Stromal cell of bone marrow (primary cell): ENCODE measurements at regions not wholly inside any gene's neighbourhood (a gene's known extent, or its start where the extent isn't known, plus 50 kb on each side); places are given as distances from the start of the nearest gene placed in this dataset.
"Not testable (repeated sequence)": the region's sequence is repeated elsewhere in the genome, so short reads cannot be mapped to it uniquely, and the experiment has no call there.

Experiments
- DNase-seq: peaks from one replicate; pipeline ENCODE4 v3.0.0-alpha.2; 2012; ENCODE audit warnings: low read depth

DNA sequence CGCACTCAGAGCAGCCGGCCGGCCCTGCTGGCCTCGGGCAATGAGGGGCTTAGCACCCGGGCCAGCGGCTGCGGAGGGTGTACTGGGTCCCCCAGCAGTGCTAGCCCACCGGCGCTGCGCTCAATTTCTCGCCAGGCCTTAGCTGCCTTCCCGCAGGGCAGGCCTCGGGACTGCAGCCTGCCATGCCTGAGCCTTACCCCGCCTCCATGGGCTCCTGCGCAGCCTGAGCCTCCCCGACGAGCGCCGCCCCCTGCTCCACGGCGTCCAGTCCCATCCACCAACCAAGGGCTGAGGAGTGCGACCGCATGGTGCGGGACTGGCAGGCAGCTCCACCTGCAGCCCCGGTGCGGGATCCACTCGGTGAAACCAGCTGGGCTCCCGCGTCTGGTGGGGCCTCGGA is 204.4 kb upstream of the AUTS2 start:
- DNase-seq, result not testable (repeated sequence)

DNA sequence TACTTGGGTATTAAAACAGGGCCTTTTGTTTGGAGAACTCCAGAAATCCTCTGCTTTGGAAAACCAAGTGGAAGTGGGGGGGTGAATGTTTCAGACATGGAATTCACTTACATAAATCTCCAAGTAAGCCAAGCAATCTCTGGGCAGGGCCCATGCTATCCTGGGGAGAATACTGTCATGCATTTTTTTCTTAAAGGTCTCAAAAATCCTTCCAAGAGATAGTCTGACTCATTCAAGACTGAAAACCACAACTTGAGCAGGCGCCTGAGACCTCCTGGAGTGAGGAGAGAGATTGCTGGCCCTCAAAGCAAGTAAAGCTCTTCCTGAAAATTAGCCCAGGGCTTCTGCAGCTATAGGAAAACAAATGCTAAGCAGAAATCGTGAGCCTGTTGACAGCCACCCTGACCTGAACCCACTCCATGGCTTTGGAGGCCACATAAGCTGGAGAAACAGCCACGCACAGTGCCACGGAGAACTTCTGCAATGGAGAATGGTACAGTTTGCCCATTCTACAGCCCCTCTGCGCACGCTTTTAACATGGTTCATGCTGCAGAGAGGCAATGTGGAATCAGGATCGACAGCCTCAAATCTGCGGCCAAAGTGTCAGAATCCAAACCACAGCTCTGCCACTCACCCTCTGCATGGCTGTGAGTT is 203.1 kb upstream of the AUTS2 start:
- DNase-seq, result peak; percentile 94

DNA sequence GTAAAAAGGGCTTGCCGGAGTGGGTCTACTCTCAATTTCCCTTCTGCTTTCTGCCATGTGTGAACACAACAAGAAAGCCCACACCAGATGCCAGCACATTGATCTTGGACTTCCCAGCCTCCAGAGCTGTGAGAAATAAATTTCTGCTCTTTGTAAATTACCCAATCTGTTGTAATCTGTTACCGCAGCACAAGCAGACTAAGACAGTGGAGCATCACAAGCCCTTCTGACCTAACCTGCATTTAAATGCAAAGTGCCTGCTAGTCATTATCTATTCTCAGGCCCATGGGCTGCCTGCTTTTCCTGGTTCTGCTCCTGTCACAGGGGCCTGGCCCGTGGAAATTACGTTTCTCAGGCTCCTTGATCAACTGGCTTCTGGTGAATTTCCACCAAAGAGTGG is 199.3 kb upstream of the AUTS2 start:
- DNase-seq, result no peak

DNA sequence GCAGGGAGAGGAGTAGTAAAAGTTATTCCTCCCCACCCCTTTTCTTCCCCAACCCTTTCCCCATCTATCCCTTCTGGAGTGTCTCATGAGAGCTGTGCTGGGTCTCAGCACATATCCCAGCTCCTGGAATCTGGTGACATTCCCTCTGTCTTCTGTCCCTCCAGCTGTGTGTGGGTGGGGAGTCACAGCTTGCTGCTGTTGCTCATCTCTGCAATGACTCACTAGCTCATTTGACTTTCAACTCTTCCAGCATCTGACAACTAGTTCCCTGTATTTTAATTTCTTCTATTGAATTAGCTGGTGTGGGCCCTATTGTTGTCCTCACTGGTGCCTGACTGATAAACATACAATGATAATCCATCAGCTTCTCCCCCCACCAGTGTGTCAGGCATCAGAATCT is 198.9 kb upstream of the AUTS2 start:
- DNase-seq, result peak; percentile 50

DNA sequence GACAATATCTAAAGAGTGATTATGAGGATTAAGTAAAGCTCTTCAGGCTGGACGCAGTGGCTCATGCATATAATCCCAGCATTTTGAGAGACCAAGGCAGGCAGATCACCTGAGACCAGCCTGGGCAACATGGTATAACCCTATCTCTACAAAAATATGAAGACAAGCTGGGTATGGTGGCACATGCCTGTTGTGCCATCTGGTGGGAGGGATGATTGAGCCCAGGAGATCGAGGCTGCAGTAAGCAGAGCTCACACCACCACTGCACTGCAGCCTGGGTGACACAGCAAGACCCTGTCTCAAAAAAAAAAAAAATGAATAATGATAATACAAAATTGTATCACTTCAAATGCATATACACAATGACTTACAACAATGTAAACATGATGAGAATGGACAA is 195.6 kb upstream of the AUTS2 start:
- DNase-seq, result no peak

DNA sequence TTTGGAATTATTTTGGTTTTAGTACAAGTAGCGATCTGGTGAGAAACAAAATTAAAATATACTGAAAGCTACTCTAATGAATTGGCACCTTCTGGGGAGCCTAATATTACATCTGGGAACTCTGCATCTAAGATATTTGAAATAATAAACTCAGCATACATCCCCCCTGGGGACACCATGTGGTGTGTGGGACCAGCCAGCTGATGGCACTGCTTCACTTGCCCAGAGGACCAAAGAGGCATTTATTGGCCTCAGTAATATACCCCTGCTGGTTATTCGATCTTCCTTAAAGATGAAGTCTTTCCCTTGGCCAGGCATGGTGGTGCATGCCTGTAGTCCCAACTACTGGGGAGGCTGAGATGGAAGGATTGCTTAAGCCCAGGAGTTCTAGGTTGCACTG is 195.1 kb upstream of the AUTS2 start:
- DNase-seq, result no peak

DNA sequence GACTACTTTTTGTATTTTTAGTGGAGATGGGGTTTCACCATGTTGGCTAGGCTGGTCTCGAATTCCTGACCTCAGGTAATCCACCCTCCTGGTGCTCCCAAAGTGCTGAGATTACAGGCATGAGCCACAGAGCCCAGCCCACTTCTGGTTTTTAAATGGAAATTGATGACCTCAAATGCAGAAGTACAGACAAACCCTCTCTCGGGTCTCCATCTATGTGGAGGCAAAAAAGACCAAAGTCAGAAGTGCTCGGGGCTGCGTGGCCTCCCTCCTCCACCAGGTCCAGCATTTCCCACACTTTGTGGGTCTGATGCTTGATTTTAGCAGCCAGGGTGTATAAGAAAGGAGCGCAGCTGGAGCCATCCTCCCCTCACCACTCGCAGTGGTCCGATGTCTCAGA is 187.3 kb upstream of the AUTS2 start:
- no peak for DNase-seq

DNA sequence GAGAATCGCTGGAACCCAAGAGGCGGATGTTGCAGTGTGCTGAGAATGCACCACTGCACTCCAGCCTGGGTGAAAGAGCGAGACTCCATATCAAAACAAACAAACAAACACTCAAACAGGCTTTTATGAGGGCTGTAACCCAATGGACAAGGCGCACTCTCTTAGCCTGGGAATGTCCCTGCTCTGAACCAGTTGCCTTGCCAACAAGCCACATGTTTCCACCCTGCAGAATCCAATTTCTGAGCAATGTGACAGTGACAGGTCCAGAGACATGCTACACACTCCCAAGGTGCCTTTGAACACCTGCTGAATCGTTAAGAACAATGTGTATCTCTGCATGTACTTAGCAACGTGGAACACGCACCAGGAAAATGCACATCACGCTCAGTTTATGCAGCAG is 186.8 kb upstream of the AUTS2 start:
- DNase-seq, result no peak

DNA sequence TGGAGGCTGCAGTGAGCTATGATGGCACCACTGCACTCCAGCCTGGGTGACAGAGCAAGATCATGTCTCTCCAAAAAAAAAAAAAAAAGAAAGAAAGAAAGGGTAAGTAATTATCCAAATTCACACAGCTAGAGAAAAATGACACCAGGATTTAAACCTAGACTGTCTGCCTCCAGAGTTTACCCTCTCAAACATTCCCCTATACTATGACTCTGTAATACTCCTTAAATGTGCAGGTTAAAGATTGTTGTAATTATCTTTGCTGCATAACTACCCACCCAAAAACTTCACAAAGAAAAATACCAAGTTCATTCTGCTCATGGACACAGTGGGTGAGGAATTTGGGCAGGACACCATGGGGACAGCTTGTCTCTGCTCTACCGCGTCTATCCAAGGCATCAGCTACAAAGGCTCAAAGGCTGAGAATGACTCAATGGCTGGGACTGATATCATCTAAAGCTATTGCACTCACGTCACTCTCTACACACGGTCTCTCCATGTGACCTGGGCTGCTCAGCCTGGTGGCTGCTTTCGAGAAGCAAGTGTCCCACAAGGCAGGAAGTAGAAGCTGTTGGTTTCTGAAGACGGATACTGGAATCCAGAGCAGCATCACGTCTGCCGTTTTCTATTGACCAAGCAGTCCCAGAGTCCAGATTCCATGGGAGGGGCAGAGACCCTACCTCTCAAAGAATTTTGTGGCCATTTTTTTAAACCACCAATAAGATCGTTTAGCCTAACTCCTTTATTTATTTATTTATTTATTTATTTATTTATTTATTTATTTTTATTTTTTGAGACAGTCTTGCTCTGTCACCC is 185.7 kb upstream of the AUTS2 start:
- peak; percentile 63 for DNase-seq

DNA sequence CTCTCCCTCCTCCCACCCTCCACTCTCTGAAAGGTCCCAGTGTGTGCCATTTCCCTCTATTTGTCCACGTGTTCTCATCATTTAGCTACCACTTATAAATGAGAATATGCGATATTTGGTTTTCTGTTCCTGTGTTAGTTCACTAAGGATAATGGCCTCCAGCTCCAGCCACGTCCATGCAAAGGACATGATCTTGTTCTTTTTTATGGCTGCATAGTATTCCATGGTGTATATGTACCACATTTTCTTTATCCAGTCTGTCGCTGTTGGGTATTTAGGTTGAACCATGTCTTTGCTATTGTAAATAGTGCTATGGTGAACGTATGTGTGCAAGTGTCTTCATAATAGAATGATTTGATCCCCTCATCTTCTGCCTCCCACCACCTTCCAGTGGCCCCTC is 183.7 kb upstream of the AUTS2 start:
- no peak for DNase-seq

DNA sequence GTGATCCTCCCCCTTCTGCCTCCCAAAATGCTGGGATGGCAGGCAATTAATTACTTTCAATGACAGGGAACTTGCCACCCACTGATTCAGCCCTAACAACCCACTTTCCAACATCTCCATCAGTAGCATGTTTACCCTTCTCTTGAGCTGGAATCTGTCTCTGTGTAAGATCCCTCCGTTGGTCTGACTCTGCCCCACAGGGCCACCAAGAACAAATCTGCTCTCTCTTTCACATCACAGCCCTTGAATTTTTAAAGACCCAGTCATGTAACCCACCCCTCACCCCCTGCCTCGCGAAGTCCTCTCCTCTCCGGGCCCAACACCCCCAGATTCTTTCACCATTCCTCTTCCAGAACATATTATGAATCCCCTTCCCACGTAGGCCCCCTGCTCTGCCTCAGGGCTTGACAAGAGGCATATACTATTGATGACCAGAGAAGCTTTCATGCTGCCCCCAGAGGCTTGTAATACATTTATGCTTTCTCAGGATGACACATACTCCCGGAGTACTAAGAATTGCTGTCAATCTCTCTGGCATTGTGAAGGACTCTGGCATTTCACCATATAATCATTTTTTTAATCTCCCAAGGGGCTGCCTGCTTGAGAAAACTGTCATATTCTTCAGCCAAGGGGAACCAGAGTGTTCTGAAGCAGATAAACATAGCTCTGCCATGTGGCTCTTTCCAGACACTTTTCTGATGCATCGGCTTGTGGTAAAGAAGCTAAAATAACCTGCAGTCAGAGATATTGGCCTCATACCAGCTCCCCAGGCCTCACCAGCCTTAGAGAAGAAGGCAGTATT is 179.2 kb upstream of the AUTS2 start:
- peak; percentile 33 for DNase-seq

DNA sequence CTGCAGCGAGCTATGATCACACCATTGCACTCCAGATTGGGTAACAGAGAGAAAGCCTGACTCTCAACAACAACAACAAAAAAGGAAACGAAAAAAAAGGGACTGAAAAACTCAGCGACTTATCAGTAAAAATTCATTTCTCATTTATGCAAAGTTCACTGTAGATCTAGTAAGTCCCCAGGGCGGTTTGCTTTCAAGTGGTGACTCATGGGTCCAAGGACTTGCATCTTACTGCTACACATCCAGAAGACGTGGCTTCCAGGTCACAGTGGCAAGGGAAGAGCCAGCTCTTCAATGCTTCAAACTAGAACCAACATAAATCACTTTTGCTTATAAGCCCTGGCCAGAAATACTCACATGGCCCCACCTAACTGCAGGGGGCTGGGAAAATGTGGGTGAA is 178.3 kb upstream of the AUTS2 start:
- no peak for DNase-seq

DNA sequence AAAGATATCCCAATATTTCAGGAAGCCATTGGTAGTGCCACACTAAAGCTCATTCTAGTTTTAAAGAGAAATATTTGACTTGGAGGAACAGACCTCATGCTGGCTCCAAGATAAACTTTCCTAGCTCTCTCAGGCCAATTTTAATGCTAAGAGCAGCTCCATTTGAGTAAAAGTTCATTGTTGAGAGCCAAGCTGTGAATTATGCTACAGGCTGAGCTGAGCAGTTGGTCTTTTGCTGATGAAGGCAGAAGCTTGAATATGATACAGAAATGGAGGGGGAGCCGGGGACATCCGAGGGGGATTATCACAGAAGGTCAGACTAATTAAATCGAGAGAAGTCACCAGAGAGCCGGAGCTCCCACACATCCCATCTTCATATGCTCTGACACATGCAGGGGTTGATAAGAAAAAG is 175.7 kb upstream of the AUTS2 start:
- DNase-seq, result no peak

DNA sequence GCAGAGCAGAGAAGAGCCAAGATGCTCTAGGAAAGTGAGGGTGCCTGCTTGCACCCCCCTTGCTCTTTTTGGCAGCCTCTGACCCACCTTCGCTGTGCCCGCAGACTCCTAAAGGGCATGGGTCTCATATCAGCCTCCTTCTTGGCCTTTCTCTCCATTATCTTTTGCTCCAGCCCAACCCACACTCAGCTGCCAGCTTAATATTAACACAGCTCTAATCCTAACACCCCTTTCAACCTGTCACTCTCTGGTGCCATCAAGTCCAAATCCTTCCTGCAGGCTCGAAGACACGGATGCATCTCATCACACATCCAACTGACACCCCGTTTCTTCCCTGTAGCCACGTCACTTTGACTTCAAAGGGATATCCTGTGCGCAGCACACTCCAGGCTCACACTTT is 171.6 kb upstream of the AUTS2 start:
- no peak for DNase-seq

DNA sequence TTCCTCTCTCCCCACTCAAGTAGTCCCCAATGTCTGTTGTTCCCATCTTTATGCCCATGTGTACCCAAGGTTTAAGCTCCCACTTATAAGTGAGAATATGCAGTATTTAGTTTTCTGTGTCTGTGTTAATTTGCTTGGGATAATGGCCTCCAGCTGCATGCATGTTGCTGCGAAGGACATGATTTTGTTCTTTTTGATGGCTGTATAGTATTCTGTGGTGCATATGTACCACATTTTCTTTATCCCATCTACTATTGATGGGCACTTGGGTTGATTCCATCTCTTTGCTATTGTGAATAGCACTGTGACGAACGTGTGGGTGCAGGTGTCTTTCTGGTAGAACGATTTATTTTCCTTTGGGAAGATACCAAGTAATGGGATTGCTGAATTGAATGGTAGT is 170.2 kb upstream of the AUTS2 start:
- no peak for DNase-seq

DNA sequence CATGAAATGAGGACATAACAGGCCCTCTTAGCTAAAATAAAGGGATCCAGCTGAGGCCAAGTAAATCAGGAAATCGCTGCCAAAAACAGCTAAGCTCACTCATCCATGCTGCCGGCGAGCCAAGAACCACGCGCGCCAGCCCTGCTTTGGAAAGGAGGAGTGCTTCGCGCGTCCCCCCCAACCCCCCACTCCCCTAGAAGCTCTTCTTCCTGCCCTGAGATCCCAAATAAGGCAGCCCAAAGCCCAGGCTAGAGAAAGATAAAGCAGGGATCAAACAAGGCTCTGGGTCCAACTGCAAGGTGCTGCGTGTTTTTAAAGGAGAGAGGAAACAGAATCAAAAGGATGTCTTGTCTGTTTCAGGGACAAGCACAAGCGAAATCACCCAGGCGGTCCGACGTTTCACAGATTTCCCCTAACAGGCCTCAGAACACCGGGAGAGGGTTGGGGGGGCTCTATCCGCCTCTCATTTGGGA is 168.3 kb upstream of the AUTS2 start:
- peak; percentile 84 for DNase-seq

DNA sequence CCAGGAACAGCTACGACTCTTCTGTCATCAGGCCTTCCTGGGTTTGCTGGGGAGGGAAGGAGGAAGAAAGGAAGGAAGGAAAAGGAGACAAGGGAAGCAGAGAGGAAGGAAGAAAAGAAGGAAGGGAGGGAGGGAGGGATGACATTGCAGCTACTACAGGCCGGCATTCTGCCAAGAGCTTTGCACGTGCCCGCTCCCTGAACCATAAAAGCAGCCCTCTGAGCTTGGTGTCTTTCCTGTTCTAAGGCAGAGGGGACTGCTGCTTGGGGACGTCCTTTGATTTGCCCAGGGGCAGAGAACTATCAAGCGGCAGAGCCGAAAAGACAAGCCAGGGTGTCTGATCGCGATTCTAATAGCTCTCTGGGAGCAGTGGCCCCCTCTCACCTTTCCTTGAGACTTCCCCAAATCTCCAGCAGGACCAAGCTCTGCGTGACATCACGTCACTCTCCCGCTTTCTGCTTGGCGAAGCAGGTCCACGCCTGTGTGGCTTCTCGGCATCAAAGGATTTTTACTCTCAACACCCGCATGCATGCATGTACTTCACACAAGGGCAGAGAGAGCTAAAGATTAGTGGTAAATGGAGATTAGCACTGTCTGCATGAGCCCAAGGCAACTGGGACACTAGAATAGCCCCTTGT is 167.8 kb upstream of the AUTS2 start:
- DNase-seq, result no peak

DNA sequence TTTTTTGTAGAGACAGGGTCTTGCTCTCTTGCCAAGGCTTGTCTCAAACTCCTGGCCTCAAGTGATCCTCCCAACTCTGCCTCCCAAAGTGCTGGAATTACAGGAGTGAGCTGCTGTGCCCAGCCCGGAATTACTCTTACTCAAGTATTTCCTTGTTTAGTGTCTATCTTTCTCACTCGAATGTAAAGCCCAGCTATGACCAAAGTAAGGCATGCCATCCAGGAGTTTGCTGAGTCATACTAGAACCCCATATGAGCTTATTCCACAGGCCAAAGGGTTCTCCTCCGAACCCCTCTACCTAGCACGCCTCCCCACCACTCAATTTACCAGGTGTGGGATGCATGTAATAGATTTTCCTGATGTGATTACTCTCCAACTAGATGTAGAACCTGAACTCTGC is 166.6 kb upstream of the AUTS2 start:
- no peak for DNase-seq

DNA sequence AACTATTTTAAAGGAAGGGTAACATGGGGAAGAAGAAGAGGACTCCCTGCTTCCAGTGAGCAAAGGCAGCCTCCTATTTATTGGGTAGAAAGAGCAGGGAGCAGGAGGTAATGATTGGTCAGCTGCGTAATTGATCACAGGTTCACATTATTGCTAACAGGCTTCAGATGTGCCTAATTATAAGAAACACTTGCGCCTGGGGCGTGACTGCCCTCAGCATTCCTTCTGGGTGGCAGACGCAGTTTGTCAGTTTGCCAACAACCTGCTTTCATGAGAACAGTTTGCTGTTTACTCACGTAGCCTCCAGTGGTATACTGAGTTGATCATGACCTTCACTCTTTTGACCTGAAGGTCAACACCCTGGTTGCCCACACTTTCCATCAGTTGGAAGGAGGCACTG is 166.0 kb upstream of the AUTS2 start:
- DNase-seq, result not testable (repeated sequence)

DNA sequence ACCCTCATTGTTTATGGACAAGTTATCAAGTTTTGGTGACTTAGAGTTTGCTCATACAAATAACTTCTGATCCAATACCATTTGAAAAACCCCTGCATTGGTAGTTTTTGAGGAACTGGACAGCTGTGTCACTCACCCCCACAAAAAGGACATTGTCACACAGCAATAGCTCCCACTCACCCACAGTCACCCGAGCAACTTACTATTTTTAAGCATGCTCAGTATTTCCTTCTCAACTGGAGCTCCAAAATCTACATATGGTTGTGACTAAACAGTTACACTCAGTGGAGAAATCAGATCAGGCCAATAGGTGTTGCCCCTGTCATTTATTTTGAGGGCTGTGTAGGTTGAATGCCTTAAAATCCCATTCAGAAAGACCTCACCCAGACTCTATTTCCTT is 165.2 kb upstream of the AUTS2 start:
- DNase-seq, result no peak

DNA sequence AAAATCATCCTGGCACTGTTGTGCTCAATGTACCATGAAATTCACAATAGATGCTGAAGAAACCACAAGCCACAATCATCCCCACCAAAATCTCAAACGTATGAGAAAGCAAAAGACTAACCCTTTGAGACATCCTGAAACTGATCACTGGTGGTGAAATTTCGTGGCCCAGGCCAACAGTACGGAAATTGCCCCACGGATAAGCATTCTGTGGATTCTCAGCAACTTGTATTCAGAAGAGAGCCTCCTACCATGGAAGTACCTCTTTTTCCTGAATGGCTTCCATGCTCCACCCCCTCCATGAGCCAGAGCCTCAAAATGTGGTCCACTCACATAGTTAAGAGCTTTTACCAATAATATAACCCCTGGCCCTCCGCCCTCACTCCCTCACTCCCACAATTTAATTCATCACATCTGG is 163.9 kb upstream of the AUTS2 start:
- DNase-seq, result peak; percentile 81

DNA sequence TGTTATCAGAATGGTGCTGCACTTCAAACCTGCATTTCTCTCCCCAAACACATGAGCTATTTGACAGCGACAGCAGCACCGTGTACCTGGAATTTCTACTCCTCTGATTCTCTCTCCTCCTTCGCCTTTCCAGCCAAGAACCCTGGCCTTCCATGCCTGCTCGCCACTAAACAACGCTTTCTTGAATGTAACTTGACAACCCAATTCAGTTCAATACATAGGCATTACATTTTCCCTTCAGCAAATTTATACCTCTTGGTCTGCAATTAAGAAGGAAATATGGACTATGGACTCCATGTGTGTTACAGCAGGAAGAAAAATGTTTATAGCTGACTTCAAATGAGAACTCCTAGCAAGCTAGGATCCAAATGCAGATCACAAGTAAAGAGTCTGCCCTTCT is 162.6 kb upstream of the AUTS2 start:
- DNase-seq, result no peak
